Lung (tissue), 11 donors: ENCODE measurements at regions not wholly inside any gene's neighbourhood (a gene's known extent, or its start where the extent isn't known, plus 50 kb on each side); places are given as distances from the start of the nearest gene placed in this dataset.

ENCODE experiments used
- ATAC-seq: fragments of 200-7000 bp; cut with Tn5 transposase; one replicate; pipeline ENCODE4 v1.9.1; 2020; ENCODE audit warnings: moderate number of reproducible peaks; ENCODE audit not compliant: insufficient read depth, low FRiP score
- DNase-seq, 3 donors: peaks; one replicate each; pipeline ENCODE4 v3.0.0-alpha.2; 2013 to 2017
- H3K27ac ChIP-seq, 2 donors: one replicate each; pipeline ENCODE4 v1.5.1; 2013; ENCODE audit warnings: mild to moderate bottlenecking in 2 of 2, moderate library complexity in 2 of 2, control low read depth in 1 of 2, inconsistent platforms in 1 of 2, low read depth in 1 of 2, low read length in 1 of 2
- H3K27me3 ChIP-seq, 3 donors: one replicate each; pipeline ENCODE4 v1.5.1; 2013; ENCODE audit warnings: low read length in 2 of 3; ENCODE audit not compliant: control insufficient read depth in 3 of 3, insufficient read depth in 3 of 3
- H3K36me3 ChIP-seq, 4 donors: one replicate each; pipeline ENCODE4 v1.5.1; 2013; ENCODE audit warnings: low read length in 4 of 4, mild to moderate bottlenecking in 1 of 4, moderate library complexity in 1 of 4; ENCODE audit not compliant: control insufficient read depth in 4 of 4, insufficient read depth in 4 of 4
- H3K4me1 ChIP-seq, 5 donors: one replicate each; pipeline ENCODE4 v1.5.1; 2013; ENCODE audit warnings: low read length in 5 of 5, mild to moderate bottlenecking in 2 of 5, moderate library complexity in 1 of 5; ENCODE audit not compliant: control insufficient read depth in 5 of 5, insufficient read depth in 5 of 5
- H3K4me3 ChIP-seq: one replicate; pipeline ENCODE4 v1.5.1; 2013; ENCODE audit warnings: mild to moderate bottlenecking, control low read depth, moderate library complexity
- H3K9ac ChIP-seq, 2 donors: one replicate each; pipeline ENCODE4 v1.5.1; 2013; ENCODE audit warnings: low read length in 2 of 2, control low read depth in 1 of 2; ENCODE audit not compliant: insufficient read depth in 1 of 2
- H3K9me3 ChIP-seq, 4 donors: one replicate each; pipeline ENCODE4 v1.5.1; 2013; ENCODE audit warnings: low read length in 3 of 4, mild to moderate bottlenecking in 1 of 4, moderate library complexity in 1 of 4; ENCODE audit not compliant: control insufficient read depth in 4 of 4, insufficient read depth in 3 of 4
- WGBS, 2 donors: extraction: QIAGEN DNeasy Blood & Tissue Kit; methylation state at CpG; one replicate each; pipeline ENCODE4 v1.1.7; 2013; 5-methylcytosine and 5-hydroxymethylcytosine counted together
- TF ChIP-seq, protein P1 (sequence below): IDR thresholded peaks from 2 replicates; pipeline ENCODE4 v1.5.1; 2012; ENCODE audit warnings: mild to moderate bottlenecking; ENCODE audit errors: control extremely low read depth, extremely low read depth
- donor health status: control.
- donor health status: control.
- donor health status: Bipolar disorder and iron deficiency.
- donor health status: healthy.
- donor health status: DM: yes; HTN: yes; CAD: no.

DNA sequence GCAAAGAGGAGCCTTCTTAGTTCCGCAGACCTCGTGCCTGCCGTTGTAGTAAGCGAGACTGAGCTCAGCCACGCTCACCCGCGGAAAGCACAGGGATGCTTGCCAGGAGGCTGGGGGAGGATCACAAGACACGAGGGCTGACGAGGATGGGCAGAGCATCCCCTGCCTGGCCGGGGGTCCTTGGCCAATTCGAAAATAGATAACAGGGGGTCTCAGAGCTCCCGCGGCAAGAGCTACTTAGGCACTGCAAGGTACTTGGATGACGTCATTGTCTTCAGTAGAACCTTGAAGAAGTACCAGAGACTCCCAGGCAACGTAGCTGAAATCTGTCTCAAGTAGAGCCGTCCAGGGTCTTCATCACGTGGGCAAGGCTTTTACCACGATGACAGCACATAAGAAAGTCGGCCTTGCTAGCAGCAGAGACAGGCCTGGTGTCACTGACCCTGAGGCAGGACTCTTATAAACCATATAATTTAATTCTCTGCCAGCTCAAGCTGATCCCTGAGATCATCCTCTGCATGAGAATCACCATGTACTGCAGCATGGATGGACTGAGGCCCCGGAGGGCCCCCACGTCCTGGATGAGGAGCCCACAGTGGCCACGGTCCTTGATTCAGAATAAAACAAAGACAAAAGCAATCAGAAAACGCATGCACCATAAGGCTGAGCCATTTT lies 81.9 kb downstream of the TMEM18 start:
- no peak overlapping the region for H3K4me3 ChIP-seq
- no peaks in the 10 kb centered on the region for H3K27me3 ChIP-seq
- no peak overlapping the region for H3K27ac ChIP-seq
- H3K4me1 ChIP-seq: peaks cover 0 to 19% (median 0%) of the 10 kb centered on the region in 5 donors
- no peaks in the 10 kb centered on the region for H3K9me3 ChIP-seq
- ATAC-seq: no peak
- no peak overlapping the region for H3K9ac ChIP-seq
- WGBS, 2 donors: 84 to 90% methylated on average over 23 of the region's 23 CpGs
- H3K36me3 ChIP-seq: no peaks in the 10 kb centered on the region
- TF ChIP-seq, protein P1, sequence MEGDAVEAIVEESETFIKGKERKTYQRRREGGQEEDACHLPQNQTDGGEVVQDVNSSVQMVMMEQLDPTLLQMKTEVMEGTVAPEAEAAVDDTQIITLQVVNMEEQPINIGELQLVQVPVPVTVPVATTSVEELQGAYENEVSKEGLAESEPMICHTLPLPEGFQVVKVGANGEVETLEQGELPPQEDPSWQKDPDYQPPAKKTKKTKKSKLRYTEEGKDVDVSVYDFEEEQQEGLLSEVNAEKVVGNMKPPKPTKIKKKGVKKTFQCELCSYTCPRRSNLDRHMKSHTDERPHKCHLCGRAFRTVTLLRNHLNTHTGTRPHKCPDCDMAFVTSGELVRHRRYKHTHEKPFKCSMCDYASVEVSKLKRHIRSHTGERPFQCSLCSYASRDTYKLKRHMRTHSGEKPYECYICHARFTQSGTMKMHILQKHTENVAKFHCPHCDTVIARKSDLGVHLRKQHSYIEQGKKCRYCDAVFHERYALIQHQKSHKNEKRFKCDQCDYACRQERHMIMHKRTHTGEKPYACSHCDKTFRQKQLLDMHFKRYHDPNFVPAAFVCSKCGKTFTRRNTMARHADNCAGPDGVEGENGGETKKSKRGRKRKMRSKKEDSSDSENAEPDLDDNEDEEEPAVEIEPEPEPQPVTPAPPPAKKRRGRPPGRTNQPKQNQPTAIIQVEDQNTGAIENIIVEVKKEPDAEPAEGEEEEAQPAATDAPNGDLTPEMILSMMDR: no peak
- DNase-seq: no peak

DNA sequence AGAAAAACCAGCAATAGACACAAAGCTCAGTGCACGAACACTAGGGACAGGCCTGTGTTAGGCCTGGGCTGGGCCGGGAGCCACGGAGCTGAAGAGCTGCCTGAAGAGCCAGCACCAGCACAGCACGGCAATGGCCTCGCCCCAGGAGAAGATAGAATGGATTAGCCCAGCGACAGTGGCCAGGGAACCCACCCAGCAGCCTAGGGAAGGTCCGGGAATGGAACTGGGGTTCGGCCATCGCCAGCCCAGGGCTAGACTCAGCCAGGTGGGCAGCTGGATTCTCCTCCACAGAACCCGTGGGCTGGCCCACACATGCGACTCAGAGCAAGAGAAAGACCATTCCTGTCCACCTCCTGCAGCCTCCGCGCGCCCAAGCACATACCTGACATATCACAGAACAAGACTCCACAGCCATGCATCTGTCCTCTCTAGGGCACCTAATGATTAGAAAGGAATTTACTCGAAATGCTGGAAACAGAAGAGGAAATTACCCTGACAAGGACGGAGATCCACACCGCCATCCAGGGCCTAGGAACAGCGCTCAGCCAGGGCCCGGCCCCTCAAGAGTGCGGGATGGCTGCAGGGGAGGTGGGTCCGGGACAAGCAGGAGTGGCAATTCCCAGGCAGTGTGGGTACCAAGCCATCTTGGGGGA lies 82.8 kb downstream of the TMEM18 start:
- Histone ChIP-seq H3K4me1 (peaks cover 0 to 19% (median 0%) of the 10 kb centered on the region in 5 donors), H3K27me3 (no peaks in the 10 kb centered on the region), H3K9me3 (no peaks in the 10 kb centered on the region), H3K36me3 (no peaks in the 10 kb centered on the region), H3K9ac (no peak overlapping the region), H3K4me3 (no peak overlapping the region), H3K27ac (no peak overlapping the region)
- DNase-seq (no peak), ATAC-seq (no peak)
- WGBS, 2 donors: 93 to 95% methylated on average over 21 of the region's 21 CpGs
- TF ChIP-seq, protein P1: no peak

DNA sequence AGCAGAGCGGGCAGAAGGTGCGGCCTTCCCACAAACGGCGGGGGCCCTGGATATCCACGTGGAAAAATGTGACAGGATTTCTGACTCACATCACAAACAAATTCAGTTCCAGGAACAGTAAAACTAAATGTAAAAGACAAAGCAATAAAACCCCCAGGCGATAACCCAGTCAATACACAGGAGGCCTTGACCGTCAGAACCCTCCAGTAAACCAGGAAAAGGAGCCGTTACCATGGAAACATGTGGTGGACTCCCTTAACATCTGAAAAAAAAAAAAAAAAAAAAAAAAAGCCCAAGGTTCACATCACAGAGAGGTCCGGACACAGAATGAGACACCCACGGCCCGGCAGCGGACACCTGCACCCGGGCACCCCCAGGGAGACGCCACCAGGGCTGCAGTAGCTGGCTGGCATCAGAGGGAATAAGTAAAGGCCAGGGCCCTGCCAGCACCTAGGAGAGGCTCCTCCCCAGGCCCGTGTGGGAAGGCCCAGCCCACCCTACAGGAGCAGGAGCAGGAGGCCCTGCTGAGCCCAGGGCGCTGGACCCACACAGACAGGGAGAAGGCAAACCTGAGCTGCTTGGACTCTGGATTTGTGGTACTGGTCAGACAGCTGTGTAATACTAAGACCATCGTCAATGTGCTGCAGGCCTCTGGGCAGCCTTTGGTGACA lies 83.7 kb downstream of the TMEM18 start:
- ATAC-seq (no peak), DNase-seq (no peak)
- Histone ChIP-seq H3K4me1 (peaks cover 0 to 19% (median 0%) of the 10 kb centered on the region in 5 donors), H3K36me3 (no peaks in the 10 kb centered on the region), H3K9me3 (no peaks in the 10 kb centered on the region), H3K27ac (no peak overlapping the region), H3K9ac (no peak overlapping the region), H3K27me3 (no peaks in the 10 kb centered on the region), H3K4me3 (no peak overlapping the region)
- TF ChIP-seq, protein P1: no peak
- WGBS, 2 donors: 88% methylated on average over 17 of the region's 17 CpGs
